ENCODE measurements at regions not wholly inside any gene's neighbourhood (a gene's known extent, or its start where the extent isn't known, plus 50 kb on each side); places are given as distances from the start of the nearest gene placed in this dataset.

DNA sequence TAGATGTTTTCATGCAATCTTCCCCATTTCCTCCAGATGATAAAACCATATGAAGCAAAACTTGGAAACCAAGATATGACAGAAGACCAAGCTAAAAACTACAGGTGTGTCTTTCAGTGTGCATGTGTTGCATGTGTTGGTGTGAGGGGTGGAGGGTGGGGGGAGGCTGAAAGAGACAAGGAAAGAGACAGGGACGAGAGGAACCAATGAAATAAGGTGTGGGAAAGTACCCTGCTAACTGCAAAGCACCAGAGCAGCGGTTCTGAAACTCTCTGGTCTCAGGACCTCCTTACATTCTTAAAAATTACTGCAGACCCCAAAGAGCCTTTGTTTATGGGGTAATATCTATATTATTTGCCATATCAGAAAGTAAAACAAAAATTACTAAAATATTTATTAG lies 87.4 kb upstream of the HIVEP3 start:
- TF ChIP-seq, protein P1, sequence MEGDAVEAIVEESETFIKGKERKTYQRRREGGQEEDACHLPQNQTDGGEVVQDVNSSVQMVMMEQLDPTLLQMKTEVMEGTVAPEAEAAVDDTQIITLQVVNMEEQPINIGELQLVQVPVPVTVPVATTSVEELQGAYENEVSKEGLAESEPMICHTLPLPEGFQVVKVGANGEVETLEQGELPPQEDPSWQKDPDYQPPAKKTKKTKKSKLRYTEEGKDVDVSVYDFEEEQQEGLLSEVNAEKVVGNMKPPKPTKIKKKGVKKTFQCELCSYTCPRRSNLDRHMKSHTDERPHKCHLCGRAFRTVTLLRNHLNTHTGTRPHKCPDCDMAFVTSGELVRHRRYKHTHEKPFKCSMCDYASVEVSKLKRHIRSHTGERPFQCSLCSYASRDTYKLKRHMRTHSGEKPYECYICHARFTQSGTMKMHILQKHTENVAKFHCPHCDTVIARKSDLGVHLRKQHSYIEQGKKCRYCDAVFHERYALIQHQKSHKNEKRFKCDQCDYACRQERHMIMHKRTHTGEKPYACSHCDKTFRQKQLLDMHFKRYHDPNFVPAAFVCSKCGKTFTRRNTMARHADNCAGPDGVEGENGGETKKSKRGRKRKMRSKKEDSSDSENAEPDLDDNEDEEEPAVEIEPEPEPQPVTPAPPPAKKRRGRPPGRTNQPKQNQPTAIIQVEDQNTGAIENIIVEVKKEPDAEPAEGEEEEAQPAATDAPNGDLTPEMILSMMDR (conservative IDR thresholded peaks at IDR 0.05) = no peak
- no peak overlapping the region for H3K4me3 Mint-ChIP-seq
- H3K4me1 Mint-ChIP-seq (ENCODE audit: unreplicated experiment) = no peaks in the 10 kb centered on the region
- no peak for DNase-seq (ENCODE audit: extremely low spot score, unreplicated experiment)
- no peaks in the 10 kb centered on the region for H3K36me3 Mint-ChIP-seq
- no peak overlapping the region for H3K27ac Mint-ChIP-seq
- H3K9me3 Mint-ChIP-seq = no peaks in the 10 kb centered on the region
- H3K27me3 Mint-ChIP-seq = peaks cover 25% of the 10 kb centered on the region

DNA sequence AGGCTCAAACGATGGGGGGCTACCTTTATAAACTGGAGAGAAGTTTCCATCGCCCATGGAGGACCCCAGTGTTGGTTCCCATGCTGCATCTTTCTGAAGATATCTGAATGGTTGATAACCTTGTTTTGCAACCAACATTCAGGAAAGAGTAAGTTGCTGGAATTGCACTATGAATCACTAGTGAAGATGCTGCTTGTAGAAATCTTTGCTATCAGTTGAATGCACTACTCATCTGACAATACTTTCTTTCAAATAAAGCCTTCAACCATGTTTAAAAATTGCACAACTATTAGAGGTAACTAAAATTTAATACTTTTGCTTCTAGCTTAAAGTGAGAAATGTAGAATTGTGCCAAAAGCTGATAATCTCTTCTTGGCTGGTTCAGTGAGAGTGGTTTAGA lies 86.8 kb upstream of the HIVEP3 start:
- Mint-ChIP-seq H3K36me3 (no peaks in the 10 kb centered on the region), H3K9me3 (no peaks in the 10 kb centered on the region), H3K4me3 (no peak overlapping the region), H3K27ac (no peak overlapping the region), H3K27me3 (peaks cover 21% of the 10 kb centered on the region), H3K4me1 (ENCODE audit: unreplicated experiment) (no peaks in the 10 kb centered on the region)
- DNase-seq (ENCODE audit: extremely low spot score, unreplicated experiment) = no peak
- TF ChIP-seq, protein P1 (conservative IDR thresholded peaks at IDR 0.05) = no peak

DNA sequence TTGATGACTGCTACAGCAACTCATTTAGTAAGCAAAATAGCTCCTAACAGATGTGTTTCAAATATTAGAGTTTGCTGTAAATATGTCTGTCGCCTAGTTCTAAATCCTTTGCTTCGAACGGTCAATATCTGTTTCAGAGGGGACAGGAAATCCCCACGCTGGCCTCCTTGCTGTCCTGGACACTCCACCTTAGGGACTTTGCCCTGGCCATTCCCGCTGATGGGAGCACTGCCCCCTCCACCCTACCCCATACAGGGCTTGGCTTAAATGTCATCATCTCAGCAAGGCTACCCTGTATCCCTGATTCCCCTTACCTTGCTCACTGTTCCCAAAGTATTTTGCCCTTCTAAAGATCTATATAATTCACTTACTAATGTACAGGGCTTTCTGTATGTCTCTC lies 86.1 kb upstream of the HIVEP3 start:
- H3K36me3 Mint-ChIP-seq = no peaks in the 10 kb centered on the region
- H3K4me1 Mint-ChIP-seq (ENCODE audit: unreplicated experiment) = no peaks in the 10 kb centered on the region
- H3K9me3 Mint-ChIP-seq = no peaks in the 10 kb centered on the region
- TF ChIP-seq, protein P1 (conservative IDR thresholded peaks at IDR 0.05) = no peak
- H3K27me3 Mint-ChIP-seq = peaks cover 15% of the 10 kb centered on the region
- H3K27ac Mint-ChIP-seq = no peak overlapping the region
- no peak for DNase-seq (ENCODE audit: extremely low spot score, unreplicated experiment)
- H3K4me3 Mint-ChIP-seq = no peak overlapping the region

DNA sequence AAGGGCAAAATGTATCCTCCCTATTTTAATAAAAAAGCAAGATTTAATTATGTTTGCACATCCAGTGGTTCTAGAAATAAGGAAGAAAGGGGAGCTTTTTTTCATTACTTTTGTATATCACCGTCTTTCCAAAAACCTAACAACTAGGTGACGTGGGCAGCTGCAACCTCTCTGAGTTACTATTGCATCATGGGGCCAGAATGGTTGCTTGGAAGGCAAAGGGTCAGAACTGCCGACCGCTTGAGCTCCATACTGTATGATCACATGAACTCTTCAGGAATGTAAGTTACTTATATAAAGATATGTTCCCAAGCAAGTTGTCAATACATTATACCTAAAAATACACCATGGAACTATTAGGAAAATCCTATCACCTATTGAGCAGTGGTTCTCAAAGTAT lies 85.6 kb upstream of the HIVEP3 start:
- H3K27me3 Mint-ChIP-seq = peaks cover 15% of the 10 kb centered on the region

DNA sequence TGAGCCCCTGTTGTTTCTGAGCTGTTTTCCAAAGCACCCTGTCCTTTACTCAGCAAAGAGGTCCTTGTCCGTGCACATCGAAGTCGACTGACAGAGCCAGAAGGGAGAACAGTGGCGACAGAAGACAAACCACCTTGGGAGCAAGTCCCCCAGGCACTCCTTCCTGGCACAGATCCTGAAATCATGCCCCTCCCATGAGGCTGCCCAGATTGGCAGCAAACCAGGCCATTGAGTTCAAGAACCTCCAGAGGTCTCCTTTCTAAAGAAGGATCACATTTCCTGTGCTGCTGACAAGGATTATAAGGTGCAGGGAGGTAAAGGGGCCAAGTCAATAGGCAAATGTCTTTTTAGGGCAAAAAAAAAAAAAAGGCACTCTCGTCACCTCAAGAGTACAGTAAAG lies 84.7 kb upstream of the HIVEP3 start:
- Mint-ChIP-seq H3K4me1 (ENCODE audit: unreplicated experiment) (no peaks in the 10 kb centered on the region), H3K9me3 (no peaks in the 10 kb centered on the region), H3K4me3 (no peak overlapping the region), H3K27ac (no peak overlapping the region), H3K27me3 (peaks cover 15% of the 10 kb centered on the region), H3K36me3 (no peaks in the 10 kb centered on the region)
- no peak for DNase-seq (ENCODE audit: extremely low spot score, unreplicated experiment)
- TF ChIP-seq, protein P1 (conservative IDR thresholded peaks at IDR 0.05) = no peak

More for the DNA sequence above, 85.6 kb upstream of the HIVEP3 start:
- no peak for DNase-seq (ENCODE audit: extremely low spot score, unreplicated experiment)
- Mint-ChIP-seq H3K9me3 (no peaks in the 10 kb centered on the region), H3K4me1 (ENCODE audit: unreplicated experiment) (no peaks in the 10 kb centered on the region), H3K27ac (no peak overlapping the region), H3K4me3 (no peak overlapping the region), H3K36me3 (no peaks in the 10 kb centered on the region)
- TF ChIP-seq, protein P1 (conservative IDR thresholded peaks at IDR 0.05) = no peak

DNA sequence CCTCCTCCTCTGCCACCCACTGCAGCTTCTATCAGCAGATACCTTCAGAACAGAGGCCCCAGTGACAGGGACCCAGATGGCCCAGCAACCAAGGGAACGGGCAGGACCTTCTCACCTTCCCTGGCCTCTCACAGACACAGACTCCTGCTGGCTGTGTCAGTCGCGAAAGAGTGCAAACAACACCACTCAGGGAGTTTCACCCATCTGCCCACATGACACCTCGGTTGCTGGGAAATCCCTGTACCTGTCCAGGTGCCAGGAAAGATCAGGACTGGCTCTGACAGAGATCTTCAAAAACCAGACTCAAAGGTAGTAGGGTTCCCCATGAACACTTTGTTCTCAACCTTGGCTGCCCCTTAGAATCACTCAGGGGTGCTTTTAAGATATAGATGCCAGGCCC lies 83.5 kb upstream of the HIVEP3 start:
- H3K27me3 Mint-ChIP-seq = peaks cover 8% of the 10 kb centered on the region
- H3K4me1 Mint-ChIP-seq (ENCODE audit: unreplicated experiment) = no peaks in the 10 kb centered on the region
- H3K9me3 Mint-ChIP-seq = no peaks in the 10 kb centered on the region
- H3K27ac Mint-ChIP-seq = no peak overlapping the region
- TF ChIP-seq, protein P1 (conservative IDR thresholded peaks at IDR 0.05) = no peak
- no peak overlapping the region for H3K4me3 Mint-ChIP-seq
- no peak for DNase-seq (ENCODE audit: extremely low spot score, unreplicated experiment)
- H3K36me3 Mint-ChIP-seq = no peaks in the 10 kb centered on the region
